GM18951 (cell line): ENCODE measurements at regions not wholly inside any gene's neighbourhood (a gene's known extent, or its start where the extent isn't known, plus 50 kb on each side); places are given as distances from the start of the nearest gene placed in this dataset.
"Not testable (repeated sequence)": the region's sequence is repeated elsewhere in the genome, so short reads cannot be mapped to it uniquely, and the experiment has no call there.

Experiments used
- POLR2A ChIP-seq: IDR thresholded peaks from 4 replicates; pipeline ENCODE4 v1.6.1; 2011; ENCODE audit warnings: mild to moderate bottlenecking; ENCODE audit not compliant: insufficient read length, insufficient read depth; ENCODE audit errors: extremely low read depth
- in situ Hi-C: fragments of 300-500 bp; cut with MboI; formaldehyde crosslinking; loops from one replicate; pipeline ENCODE4 v1.12.0; 2022; ENCODE audit warnings: low sequenced_read_pairs, mixed read lengths, inconsistent platforms; ENCODE audit not compliant: unreplicated experiment

DNA sequence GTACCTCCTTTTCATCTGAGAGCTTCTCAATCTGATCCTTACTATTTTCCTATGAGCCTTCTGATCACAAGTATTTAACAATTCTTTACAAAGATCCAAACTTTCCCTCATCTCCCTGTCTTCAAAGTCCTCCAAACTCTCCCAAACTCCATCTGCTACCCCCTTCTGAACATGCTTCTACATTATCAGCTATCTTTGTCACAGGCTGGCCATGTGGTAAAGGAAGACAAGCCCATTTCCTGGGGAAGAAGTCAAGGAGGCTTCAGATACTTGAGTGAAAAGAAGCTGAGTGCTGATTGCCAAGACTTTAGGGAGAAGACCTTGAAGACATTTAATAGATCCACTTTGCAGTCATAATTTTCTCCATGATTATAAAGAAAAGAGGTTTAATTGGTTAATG is 231.4 kb downstream of the CWH43 start:
- in situ Hi-C loops = no loop called here
- TF ChIP-seq POLR2A = no peak

DNA sequence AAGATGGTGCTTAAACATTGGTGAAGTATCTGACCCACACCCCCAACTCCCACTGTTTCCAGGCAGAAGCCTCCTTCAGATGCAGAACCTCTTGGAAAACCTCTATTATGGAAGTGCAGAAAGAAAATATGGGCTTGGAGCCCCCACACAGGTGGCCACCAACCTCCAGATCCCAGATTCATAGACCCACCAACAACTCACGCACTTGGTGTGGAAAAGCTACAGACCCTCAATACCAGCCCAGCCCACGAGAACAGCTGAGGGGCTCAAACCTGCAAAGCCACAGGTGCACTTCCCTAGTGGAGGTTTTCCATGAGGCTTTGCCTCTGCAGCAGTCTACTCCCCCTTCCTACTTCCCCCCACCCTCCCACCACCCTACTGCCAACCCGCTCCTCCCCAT is 232.0 kb downstream of the CWH43 start:
- in situ Hi-C loops = not testable (repeated sequence)

DNA sequence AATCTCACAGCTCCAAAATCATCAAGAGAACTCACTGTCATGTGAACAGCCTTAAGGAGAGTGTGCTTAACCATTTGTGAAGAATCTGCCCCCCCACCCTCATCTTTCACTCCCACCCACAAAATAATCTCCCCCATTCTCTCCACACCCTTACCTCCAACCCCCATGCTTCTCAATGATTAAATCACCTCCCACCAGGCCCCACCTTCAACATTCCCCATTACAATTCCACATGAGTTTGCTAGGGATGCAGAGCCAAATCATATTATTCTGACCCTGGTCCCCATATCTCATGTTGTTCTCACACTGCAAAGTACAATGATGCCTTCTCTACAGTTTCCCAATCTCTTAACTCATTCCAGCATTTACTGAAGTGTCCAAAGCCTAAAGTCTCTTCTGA is 232.9 kb downstream of the CWH43 start:
- in situ Hi-C loops = not testable (repeated sequence)

DNA sequence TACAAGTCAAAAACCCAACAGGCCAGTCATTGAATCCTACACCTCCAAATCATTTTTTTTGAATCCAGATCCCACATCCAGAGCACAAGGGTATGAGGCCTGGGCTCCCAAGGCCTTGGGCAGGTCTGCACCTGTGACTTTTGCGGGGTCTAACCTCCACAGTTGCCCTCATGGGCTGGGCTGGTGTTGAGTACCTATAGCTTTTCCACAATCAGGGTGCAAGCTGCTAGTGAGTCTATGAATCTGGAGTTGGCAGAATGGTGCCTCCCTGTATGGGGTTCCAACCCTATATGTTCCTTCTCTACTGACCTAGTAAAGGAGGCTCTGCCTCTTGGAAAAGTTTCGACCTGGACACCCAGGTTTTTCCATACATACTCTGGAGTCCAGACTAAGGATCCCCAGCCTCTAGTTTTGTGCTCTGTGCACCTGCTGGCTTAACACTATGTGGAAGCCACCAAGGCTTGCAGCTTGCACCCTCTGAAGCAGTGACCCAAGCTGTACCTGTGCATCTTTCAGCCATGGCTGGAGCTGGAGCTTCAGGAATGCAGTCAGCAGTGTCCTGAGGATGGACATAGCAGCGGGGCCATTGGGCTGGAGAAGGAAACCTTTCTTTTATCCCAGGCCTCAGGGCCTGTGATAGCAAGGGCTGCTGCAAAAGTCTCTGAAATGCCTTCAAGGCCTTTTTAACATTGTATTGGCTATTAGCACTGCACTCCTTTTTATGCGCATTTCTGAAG is 233.6 kb downstream of the CWH43 start:
- in situ Hi-C loops = not testable (repeated sequence)

DNA sequence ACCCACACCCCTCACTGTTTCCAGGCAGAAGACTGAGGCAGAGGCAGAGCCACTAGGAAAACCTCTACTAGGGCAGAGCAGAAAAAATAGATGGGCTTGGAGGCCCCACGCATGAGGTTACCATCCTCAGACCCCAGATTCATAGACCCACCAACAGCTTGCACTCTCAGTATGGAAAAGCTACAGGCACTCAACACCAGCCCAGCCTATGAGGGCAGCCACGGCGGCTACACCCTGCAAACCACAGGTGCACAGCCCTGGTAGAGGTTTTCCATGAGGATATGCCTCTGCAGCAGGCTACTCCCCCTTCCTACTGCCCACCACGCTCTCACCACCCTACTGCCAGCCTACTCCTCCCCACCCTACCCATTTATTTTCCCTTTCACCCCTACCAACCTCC is 235.1 kb downstream of the CWH43 start:
- in situ Hi-C loops = no loop called here
- TF ChIP-seq POLR2A = no peak

DNA sequence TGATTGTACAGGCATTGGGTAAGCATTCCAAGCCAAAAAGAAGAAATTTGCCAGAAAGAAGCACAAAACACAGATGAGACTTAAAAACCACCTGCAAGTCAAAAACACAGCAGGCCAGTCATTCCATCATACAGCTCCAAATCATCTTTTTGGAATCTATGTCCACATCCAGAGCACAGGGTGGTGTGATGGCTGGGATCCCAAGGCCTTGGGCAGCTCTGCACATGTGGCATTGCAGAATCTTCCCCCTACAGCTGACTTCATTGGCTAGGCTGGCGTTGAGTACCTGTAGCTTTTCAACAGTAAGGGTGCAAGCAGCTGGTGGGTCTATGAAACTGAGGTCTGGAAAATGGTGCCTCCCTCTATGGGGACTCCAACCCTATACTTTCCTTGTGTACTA is 236.7 kb downstream of the CWH43 start:
- in situ Hi-C loops = not testable (repeated sequence)

DNA sequence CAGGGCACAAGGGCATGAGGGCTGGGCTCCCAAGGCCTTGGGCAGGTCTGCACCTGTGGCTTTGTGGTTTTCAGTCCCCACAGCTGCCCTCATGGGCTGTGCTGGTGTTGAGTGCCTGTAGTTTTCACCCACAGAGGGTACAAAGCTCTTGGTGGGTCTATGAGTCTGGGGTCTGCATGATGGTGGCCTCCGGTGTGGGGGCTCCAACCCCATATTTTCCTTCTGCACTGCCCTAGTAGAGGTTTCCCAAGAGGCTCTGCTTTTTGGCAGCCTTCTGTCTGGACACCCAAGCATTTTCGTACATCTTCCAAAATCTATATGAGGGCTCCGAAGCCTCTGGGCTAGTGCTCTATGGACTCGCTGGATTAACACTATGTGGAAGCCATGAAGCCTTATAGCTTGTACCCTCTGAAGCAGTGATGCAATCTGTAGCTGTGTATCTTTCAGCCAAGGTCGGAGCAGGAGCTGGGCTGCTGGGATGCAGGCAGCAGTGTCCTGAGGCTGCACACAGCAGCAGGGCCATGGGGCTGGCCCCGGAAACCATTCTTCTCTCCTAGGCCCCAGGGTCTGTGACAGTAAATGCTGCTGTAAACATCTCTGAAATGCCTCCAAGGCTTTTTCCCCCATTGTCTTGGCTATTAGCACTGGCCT is 240.3 kb downstream of the CWH43 start:
- in situ Hi-C loops = loop anchor here (25.0 kb wide), 1 partner anchor 336 kb away; no protein-coding TSS in a partner anchor

DNA sequence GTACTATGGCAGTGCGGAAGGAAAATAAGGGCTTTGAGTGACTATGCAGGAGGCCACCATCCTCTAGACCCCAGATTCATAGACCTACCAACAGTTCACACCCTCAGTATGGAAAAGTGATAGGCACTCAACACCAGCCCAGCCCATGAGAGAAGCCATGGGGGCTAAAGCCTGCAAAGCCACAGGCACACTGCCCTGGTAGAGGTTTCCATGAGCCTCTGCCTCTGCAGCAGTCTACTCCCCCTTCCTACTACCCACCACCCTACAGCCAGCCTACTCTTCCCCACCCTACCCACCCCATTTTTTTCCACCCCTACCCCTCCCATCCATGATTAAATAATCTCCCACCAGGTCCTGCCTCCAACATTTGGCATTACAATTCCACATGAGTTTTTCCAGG is 241.9 kb downstream of the CWH43 start:
- in situ Hi-C loops = loop anchor here (25.0 kb wide), 1 partner anchor 334 kb away; no protein-coding TSS in a partner anchor

DNA sequence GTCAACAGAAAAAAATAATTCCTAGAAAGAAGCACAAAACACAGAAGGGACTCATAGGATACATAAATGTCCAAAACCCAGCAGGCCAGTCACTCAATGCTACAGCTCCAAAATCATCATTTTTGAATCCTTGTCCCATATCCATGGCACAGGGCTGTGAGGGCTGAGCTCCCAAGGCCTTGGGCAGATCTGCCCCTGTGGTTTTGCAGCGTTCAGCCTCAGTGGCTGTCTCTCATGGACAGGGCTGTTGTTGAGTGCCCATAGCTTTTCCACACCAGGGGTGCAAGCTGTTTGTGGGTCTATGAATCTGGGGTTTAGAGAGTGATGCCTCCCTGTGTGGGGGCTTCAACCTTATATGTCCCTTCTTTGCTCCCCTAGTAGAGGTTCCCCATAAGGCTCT is 243.2 kb downstream of the CWH43 start:
- in situ Hi-C loops = loop anchor here (25.0 kb wide), 1 partner anchor 333 kb away; no protein-coding TSS in a partner anchor

DNA sequence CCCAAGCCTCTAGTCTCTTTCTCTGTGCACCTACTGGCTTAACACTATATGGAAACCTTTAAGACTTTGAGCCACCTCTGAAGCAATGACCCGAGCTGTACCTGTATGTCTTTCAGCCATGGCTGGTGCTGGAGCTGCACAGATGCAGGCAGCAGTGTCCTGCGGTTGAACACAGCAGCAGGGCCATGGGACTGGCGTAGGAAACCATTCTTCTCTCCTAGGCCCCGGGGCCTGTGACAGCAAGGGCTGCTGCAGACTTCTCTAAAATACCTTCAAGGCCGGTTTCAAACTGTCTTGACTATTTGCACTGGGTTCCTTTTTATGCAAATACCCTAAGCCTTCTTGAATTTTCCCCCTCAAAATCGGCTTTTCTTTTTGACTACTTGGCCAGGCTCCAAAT is 243.6 kb downstream of the CWH43 start:
- in situ Hi-C loops = loop anchor here (25.0 kb wide), 1 partner anchor 333 kb away; no protein-coding TSS in a partner anchor

DNA sequence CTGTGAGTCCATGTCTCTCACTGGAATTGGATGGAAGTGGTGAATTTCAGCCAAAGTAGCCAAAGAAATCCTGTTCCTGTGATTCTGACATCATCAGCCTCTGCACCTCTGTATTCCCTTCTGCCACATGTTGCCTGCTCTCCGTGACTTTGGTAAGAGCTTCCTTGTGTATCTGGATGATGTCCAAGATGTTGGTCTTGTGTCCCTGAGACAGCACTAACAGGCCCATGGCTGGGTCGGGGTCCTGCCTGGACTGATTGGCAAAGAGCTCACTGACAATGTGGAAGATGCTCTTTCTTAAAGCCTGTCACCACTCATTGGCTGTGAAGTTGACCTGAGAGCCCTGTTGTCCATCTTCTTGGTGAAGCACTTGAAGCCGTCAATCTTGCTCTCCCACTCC is 247.3 kb downstream of the CWH43 start:
- in situ Hi-C loops = loop anchor here (25.0 kb wide), 1 partner anchor 329 kb away; no protein-coding TSS in a partner anchor

DNA sequence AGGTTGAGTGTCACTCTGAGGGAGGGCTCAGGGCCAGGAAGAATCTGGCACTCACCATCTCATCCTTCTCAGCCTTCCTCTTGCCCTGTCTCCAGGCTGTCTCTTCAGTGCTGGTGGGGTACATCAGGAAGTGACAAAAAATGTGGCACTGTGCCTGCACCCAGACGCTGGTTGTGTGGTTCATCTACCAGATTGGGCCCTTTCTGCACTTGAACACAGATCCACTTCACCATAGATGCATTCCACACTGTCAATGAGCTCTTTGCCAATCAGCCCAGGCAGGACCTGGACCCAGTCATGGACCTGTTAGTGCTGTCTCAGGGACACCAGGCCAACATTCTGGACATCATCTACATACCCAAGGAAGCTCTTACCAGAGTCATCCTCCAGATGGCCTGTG is 247.7 kb downstream of the CWH43 start:
- in situ Hi-C loops = loop anchor here (25.0 kb wide), 1 partner anchor 329 kb away; no protein-coding TSS in a partner anchor

DNA sequence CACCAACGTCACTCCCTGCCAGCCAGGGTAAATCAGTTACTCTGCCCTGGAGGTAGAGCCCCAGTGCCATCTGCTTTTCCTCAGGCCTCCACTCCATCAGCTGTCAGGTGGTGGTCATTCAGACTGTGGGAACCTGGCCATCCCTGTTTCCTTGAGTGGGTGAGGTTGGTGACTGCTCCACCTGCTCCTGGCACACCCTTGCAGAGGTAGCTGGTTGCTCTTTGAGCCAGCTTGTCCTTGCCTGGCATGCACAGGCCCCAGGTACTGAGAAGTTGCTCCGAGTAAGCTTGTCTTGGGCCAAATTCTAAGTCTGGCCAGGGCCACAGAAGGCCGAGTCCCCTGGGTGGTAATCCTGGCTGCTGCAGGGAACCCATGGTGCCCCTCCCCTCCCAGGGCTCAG is 248.3 kb downstream of the CWH43 start:
- in situ Hi-C loops = loop anchor here (25.0 kb wide), 1 partner anchor 328 kb away; no protein-coding TSS in a partner anchor

DNA sequence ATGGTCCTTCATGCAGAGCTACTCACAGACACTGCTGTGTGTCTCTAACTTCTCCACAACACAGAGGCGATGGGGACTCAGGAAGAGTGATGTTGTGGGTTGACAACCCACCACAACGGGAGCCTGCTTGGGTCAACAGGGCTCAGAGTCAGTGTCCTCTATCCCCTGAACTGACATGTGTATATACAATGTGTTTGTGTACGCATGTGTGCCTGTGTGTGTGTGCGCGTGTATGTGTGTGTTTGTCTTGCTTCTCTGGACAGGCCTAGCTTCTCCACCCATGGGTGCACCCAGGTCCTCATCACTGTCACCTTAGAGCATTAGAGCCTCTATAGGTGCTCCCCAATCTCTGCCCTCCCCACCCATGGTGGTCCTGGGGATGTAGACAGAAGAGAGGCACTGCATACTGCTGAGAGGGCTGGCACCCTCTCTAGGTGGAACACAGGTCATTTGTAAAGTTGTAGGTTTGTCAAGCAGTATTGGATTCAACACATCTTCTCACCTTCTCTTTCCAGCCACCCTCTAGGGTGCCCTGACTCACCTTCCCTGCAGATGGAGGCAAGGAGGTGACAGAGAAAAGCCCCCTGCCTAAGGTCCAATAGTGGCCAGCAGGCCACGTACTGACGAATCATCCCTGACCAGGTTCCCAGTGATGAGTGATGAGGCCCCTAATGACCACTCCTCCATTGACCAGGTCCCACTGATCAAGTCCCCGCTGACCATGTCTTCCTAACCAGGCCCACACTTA is 249.5 kb downstream of the CWH43 start:
- in situ Hi-C loops = loop anchor here (25.0 kb wide), 1 partner anchor 327 kb away; no protein-coding TSS in a partner anchor

DNA sequence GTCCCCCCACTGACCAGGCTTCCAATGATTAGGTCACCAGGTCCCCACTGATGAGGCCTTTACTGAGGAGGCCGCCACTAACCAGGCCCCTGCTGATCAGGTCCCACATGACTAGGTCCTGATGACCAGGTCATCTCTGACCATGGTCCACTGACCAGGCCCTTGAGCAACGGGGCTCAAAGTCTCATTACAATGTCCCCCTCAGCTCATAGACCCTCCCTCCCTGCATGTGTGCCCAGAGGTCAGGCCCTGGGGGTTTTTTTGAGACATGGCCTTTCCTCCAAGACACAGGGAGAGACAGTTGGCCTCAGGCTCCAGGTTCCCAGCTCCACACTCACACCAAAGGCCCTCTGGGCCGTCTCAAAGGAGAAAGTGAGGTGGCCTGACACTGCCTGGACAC is 250.4 kb downstream of the CWH43 start:
- in situ Hi-C loops = loop anchor here (25.0 kb wide), 1 partner anchor 326 kb away; no protein-coding TSS in a partner anchor

DNA sequence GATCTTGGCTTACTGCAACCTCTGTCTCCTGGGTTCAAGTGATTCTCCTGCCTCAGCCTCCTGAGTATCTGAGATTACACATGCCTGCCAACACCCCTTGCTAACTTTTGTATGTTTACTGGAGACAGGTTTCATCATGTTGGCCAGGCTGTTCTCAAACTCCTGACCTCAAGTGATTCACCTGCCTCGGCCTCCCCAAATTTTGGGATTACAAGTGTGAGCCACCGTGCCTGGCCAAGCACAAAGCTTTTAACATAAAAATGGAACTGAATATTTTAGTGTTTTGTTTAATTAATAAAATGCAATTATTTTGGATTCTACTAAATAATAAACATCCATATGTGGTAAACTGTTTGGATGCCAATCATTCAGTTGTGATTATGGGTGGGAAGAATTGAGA is 255.2 kb downstream of the CWH43 start:
- in situ Hi-C loops = loop anchor here (25.0 kb wide), 1 partner anchor 321 kb away; no protein-coding TSS in a partner anchor

DNA sequence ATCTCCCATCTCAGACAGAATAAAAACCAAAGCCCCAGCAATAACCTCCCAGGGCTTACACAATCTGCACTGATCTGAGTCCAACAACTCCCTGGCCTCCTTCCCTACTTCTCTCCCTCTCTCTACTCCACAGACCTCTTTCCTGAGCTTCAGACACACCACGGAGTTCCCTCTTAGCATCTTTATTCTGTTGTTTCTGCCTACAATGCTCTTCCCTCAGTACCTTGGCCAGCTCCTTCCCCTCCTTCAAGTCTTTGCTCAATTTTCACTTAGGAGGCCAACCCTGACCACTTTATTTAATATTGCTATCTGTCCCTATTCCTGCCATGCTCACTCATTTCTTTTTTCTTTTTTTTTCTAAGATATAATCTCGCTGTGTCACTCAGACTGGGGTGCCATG is 276.7 kb downstream of the CWH43 start:
- in situ Hi-C loops = not testable (repeated sequence)

DNA sequence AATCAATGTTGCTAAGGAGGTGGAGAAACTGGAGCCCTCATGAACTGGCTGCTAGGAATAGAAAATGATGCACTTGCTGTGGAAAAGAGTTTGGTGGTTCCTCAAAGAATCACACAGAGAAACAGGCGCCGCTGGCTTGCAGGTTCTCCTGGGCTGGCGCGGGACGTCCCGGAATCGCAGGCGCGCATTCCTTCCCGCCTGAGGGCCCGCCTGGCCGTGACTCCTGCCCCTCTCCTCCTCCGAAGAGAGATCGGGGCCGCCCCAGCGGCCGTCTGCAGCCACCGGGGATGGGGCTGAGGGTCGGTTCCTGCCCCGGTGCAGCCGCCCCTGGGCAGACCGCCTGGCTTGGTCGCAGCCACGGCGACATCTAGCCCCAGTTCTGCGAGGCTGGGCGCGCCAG is 284.4 kb downstream of the CWH43 start:
- in situ Hi-C loops = not testable (repeated sequence)

DNA sequence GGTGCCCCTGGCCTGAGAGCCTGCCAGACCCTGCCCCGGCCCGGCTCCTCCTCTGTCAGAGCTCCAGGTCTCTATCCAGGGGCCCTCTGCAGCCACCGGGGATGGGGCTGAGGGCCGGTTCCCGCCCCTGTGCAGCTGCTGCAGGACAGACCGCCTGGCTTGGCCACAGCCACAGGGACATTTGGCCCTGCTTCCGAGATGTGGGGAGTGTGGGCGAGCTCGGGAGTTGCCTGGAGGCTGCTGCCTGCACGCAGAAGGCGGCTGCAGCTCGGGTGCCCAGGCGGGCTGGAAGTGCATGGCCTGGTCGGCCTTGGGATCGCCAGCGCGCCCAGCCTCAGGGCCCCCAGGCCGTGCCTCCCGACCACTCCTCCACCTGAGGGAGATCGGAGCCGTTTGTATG is 284.8 kb downstream of the CWH43 start:
- in situ Hi-C loops = not testable (repeated sequence)

DNA sequence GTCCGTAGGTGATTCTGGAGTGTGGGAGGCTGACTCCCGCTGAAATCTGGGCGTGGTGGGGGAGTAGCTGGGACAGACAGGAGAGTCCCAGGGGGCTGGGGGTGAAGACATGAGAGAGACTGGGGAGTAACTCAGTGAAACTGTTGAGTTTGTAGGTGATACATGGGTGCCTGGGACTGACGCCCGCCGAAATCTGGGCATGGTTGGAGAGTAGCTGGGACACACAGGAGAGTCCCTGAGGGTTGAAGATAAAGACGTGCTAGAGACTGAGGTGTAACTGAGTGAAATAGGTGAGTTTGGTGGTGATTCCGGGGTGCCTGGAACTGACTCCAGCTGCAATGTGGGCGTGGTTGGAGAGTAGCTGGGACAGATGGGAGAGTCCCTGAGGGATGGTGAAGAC is 299.8 kb downstream of the CWH43 start:
- in situ Hi-C loops = not testable (repeated sequence)
